Prostate gland (tissue), 2 donors: ENCODE measurements at regions not wholly inside any gene's neighbourhood (a gene's known extent, or its start where the extent isn't known, plus 50 kb on each side); places are given as distances from the start of the nearest gene placed in this dataset.

Experiments
- DNase-seq: peaks from one replicate; pipeline ENCODE4 v3.0.0-alpha.2; 2019; ENCODE audit warnings: low spot score
- H3K27ac ChIP-seq, 2 donors: fragments of 200-600 bp; sonication (generic); 2 replicates each; pipeline ENCODE4 v1.5.1; 2017 to 2019
- H3K27me3 ChIP-seq: fragments of 200-600 bp; sonication (generic); replicated peaks from 2 replicates; pipeline ENCODE4 v1.5.1; 2019; ENCODE audit not compliant: insufficient read depth
- H3K36me3 ChIP-seq, 2 donors: fragments of 200-600 bp; sonication (generic); 1 replicate in 1 of 2; 2 replicates in 1 of 2; pipeline versions ENCODE4 v1.5.1 to v1.8.1; 2017 to 2019
- H3K4me1 ChIP-seq: fragments of 200-600 bp; sonication (generic); replicated peaks from 2 replicates; pipeline ENCODE4 v1.5.1; 2019
- H3K4me3 ChIP-seq, 2 donors: fragments of 200-600 bp; sonication (generic); 2 replicates each; pipeline ENCODE4 v1.5.1; 2017 to 2019
- H3K9me3 ChIP-seq: fragments of 200-600 bp; sonication (generic); 2 replicates; pipeline ENCODE4 v1.5.1; 2017
- CTCF ChIP-seq, 4 experiments: fragments of 200-600 bp in 2 of 4; fragments of 450-650 bp in 2 of 4; sonication (generic) in 2 of 4; IDR thresholded peaks; 1 replicate in 3 of 4; 2 replicates in 1 of 4; pipeline ENCODE4 v1.5.1; 2016 to 2019; ENCODE audit warnings: antibody characterized with exemption in 4 of 4, mild to moderate bottlenecking in 2 of 4, moderate library complexity in 2 of 4
- POLR2A ChIP-seq: fragments of 450-650 bp; IDR thresholded peaks from one replicate; pipeline ENCODE4 v1.6.1; 2016; ENCODE audit warnings: antibody characterized with exemption, mild to moderate bottlenecking
- POLR2AphosphoS5 ChIP-seq: sonication (generic); formaldehyde crosslinking; IDR thresholded peaks from one replicate; pipeline ENCODE4 v1.6.1; 2017; ENCODE audit warnings: antibody characterized with exemption
- WGBS: methylation state at CpG from one replicate; pipeline ENCODE4 v1.1.5; 2018; 5-methylcytosine and 5-hydroxymethylcytosine counted together
- intact Hi-C: fragments of 100-400 bp; cut with DNase I; formaldehyde crosslinking; loops from one replicate; pipeline ENCODE4 v1.14.2; 2022

- TF ChIP-seq CTCF (IDR thresholded peaks at IDR 0.05) (no peak), POLR2A (no peak), POLR2AphosphoS5 (no peak)
- H3K4me3 ChIP-seq, result no peak overlapping the region
- no peaks in the 10 kb centered on the region for H3K4me1 ChIP-seq
- no peaks in the 10 kb centered on the region for H3K27me3 ChIP-seq
- H3K9me3 ChIP-seq, result no peaks in the 10 kb centered on the region
- intact Hi-C loops, result no loop called here
- no peaks in the 10 kb centered on the region for H3K36me3 ChIP-seq
- no peak overlapping the region for H3K27ac ChIP-seq
- no peak for DNase-seq
- WGBS, result 38% methylated on average over 2 of the region's 2 CpGs
These were observed 313.1 kb downstream of the SLC6A15 start for GRCh38 chr12:84599539-84599938.

DNA sequence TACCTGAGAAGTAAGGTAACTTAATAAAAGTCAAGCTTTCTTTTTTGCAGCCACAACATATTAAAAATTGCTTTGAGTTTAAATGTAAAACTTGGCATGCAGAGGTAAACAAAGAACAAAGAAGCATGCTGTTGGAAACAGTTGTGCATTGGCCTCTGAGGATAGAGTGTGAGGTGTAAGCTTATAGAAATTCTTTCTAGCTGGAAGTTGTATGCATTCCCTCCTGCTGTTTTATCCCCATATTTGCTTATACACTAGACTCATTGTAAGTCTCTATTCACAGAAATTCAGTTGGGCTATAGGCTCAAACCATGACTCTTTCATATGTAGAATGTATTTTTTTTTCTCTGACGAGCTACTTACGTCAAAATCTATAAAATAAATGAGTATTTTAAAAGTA is 316.3 kb downstream of the SLC6A15 start:
- Histone ChIP-seq H3K4me3 (no peak overlapping the region), H3K4me1 (no peaks in the 10 kb centered on the region), H3K36me3 (no peaks in the 10 kb centered on the region), H3K27me3 (no peaks in the 10 kb centered on the region), H3K9me3 (no peaks in the 10 kb centered on the region), H3K27ac (no peak overlapping the region)
- 81% methylated on average over 2 of the region's 2 CpGs for WGBS
- TF ChIP-seq CTCF (IDR thresholded peaks at IDR 0.05), result no peak
- no peak for TF ChIP-seq POLR2AphosphoS5
- no peak for TF ChIP-seq POLR2A
- intact Hi-C loops, result no loop called here
- DNase-seq, result no peak

GRCh38 chr12:84594157-84594556 is 318.4 kb downstream of the SLC6A15 start:
- TF ChIP-seq POLR2A (no peak), CTCF (IDR thresholded peaks at IDR 0.05) (no peak), POLR2AphosphoS5 (no peak)
- intact Hi-C loops, result no loop called here
- H3K4me3 ChIP-seq, result no peak overlapping the region
- no peaks in the 10 kb centered on the region for H3K36me3 ChIP-seq
- H3K27ac ChIP-seq, result no peak overlapping the region
- DNase-seq, result no peak
- H3K9me3 ChIP-seq, result no peaks in the 10 kb centered on the region
- 59% methylated on average over 6 of the region's 6 CpGs for WGBS
- H3K4me1 ChIP-seq, result no peaks in the 10 kb centered on the region
- no peaks in the 10 kb centered on the region for H3K27me3 ChIP-seq

DNA sequence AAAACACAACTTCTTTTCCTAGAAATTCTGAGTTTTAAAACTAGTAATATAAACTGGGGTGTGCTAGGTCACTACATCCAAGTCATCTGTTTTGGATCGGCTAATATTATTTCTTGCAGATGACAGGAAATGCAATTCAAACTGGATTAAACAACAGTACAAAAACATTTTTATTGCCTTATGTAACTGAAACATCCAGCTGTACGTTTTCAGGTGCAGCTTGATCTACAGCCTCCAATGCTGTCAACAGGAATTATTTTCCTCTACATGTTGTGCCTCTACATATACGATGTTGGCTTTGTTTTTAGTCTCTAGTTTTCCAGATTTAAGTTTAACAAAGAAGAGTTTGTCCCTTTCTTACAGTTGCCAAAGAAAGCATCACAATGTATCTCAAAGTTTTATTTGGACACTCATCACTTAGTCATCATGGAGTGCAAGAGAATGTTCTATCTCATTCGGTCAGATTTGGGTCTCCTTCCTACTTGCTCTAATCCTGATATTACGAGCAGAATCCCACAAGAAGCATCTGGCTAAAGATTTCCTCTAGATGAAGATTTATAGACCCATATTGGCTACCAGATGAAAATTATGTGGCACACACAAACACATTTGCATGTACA is 326.7 kb downstream of the SLC6A15 start:
- Histone ChIP-seq H3K27ac (no peak overlapping the region), H3K4me1 (no peaks in the 10 kb centered on the region), H3K36me3 (no peaks in the 10 kb centered on the region), H3K4me3 (no peak overlapping the region), H3K27me3 (no peaks in the 10 kb centered on the region), H3K9me3 (no peaks in the 10 kb centered on the region)
- TF ChIP-seq POLR2A (no peak), CTCF (IDR thresholded peaks at IDR 0.05) (no peak)
- WGBS, result 66% methylated on average over 5 of the region's 5 CpGs
- DNase-seq, result no peak
- intact Hi-C loops, result no loop called here

DNA sequence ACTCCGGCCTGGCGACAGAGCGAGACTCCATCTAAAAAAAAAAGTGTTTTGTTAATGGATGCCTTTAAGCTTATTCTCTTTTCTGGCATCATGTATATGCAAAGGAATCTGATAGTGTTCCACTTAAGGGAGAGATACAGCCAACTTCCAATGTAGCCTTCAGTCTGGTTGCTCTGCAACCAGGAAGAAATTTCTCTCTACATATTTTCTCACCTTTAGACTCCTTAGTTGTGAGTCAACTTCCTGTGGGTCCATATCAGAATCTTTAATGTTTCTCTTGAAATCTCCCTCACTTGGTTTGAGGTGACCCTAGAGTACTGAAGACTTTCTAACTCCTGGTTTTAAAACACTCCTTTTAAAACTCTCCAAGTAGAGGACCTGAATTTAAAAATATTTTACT is 340.4 kb downstream of the SLC6A15 start:
- WGBS, result 65% methylated on average over 3 of the region's 3 CpGs
- Histone ChIP-seq H3K36me3 (no peaks in the 10 kb centered on the region), H3K27ac (no peak overlapping the region), H3K4me3 (no peak overlapping the region), H3K27me3 (no peaks in the 10 kb centered on the region), H3K9me3 (no peaks in the 10 kb centered on the region), H3K4me1 (no peaks in the 10 kb centered on the region)
- DNase-seq, result no peak
- intact Hi-C loops, result no loop called here
- TF ChIP-seq POLR2AphosphoS5, result no peak
- no peak for TF ChIP-seq POLR2A
- TF ChIP-seq CTCF (IDR thresholded peaks at IDR 0.05), result no peak
